Esophagus squamous epithelium (tissue), 4 donors: ENCODE measurements at regions not wholly inside any gene's neighbourhood (a gene's known extent, or its start where the extent isn't known, plus 50 kb on each side); places are given as distances from the start of the nearest gene placed in this dataset.

Experiments used
- CTCF ChIP-seq, 6 experiments: fragments of 450-650 bp in 4 of 6; fragments of 200-600 bp in 2 of 6; sonication (generic) in 2 of 6; IDR thresholded peaks; one replicate each; pipeline ENCODE4 v1.5.1; 2016 to 2019; ENCODE audit warnings: antibody characterized with exemption in 6 of 6, mild to moderate bottlenecking in 4 of 6, moderate library complexity in 4 of 6
- POLR2A ChIP-seq, 4 donors: fragments of 450-650 bp; IDR thresholded peaks; one replicate each; pipeline ENCODE4 v1.6.1; 2017; ENCODE audit warnings: antibody characterized with exemption in 4 of 4, mild to moderate bottlenecking in 4 of 4, moderate library complexity in 3 of 4

- TF ChIP-seq POLR2A (IDR thresholded peaks at IDR 0.05) (no peak), CTCF (IDR thresholded peaks at IDR 0.05) (no peak)
These were observed 59.8 kb downstream of the MRM1 start for GRCh38 chr17:36661047-36661666.
